CD1c-positive myeloid dendritic cell (primary cell): ENCODE measurements at regions not wholly inside any gene's neighbourhood (a gene's known extent, or its start where the extent isn't known, plus 50 kb on each side); places are given as distances from the start of the nearest gene placed in this dataset.
"Not testable (repeated sequence)": the region's sequence is repeated elsewhere in the genome, so short reads cannot be mapped to it uniquely, and the experiment has no call there.

Source experiments
- DNase-seq: peaks from one replicate; pipeline ENCODE4 v3.0.0-alpha.2; 2016; ENCODE audit errors: extremely low spot score

DNA sequence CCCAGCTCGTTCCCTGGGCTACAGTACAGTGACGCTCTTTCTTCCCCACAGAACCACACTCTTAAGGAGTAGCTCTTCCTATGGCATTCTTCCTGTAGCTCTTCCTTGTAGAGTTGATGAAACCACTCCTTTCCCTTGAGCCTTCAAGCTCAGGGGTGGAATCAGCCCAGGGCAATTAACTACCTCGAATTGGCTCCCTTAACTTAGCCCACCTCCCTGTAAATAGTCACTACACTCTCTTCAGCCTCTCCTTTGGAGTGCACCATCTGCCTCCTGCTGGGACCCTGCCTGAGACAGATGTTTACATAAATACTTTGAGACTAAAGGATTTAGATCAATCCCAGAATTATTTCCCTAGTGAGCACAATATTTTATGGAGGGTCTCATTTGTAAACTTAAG lies 537.8 kb upstream of the AUTS2 start:
- no peak for DNase-seq

DNA sequence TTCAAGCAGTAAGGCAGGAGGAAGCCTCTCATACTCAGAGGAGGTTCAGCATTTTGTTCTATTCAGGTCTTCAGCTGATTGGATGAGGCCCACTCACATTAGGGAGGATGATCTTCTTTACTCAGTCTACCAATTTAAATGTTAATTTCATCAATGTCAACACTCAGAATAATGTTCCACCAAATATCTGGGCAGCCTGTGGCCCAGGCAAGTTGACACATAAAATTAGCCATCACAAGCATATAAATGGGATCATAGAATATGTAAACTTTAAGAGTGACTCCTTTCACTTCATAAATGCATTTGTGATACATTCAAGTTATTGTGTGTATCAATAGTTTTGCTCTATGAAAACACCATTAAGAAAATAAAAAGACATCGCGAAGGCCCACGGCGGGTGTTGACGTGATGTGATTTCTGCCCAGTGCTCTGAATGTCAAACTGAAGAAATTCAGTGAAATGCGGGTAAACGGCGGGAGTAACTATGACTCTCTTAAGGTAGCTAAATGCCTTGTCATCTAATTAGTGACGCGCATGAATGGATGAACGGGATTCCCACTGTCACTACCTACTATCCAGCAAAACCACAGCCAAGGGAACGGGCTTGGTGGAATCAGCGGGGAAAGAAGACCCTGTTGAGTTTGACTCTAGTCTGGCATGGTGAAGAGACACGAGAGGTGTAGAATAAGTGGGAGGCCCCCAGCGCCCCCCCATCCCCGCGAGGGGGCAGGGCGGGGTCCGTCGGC lies 536.1 kb upstream of the AUTS2 start:
- no peak for DNase-seq

DNA sequence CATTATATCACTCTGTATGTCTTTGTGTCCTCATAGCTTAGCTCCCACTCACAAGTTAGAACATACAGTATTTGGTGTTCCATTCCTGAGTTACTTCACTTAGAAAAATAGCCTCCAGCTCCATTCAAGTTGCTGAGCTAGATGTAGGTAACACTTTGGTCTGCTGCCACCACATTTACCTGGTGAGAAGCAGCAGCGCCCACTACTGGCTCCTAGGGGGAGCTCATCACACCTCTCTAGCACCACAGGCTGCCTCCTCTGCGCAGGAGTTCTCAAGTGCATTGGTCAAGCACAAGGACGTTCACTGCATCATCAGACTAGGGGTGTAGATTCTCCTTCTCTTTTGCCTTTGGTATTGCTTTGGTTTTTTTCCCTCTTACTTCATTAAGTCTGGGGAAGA lies 530.9 kb upstream of the AUTS2 start:
- DNase-seq, result no peak

DNA sequence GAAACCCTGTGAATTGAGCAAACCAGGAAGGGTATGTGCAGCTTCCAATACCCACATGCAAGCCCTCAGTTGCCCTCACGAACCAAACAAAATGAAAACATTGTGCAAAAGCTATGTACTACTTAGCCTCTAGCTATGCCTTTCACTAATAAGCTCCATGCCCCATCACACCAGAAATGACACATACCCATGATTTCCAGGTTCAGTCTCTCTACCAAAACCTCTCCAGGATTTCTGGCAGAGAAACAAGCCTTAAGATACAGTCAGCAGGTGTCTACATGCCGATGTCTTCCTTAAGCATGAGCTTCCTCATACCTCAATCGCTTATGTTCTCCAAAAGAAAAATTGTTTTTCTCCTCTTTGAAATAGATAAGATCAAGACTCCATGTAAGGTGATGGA lies 527.8 kb upstream of the AUTS2 start:
- DNase-seq, result no peak

DNA sequence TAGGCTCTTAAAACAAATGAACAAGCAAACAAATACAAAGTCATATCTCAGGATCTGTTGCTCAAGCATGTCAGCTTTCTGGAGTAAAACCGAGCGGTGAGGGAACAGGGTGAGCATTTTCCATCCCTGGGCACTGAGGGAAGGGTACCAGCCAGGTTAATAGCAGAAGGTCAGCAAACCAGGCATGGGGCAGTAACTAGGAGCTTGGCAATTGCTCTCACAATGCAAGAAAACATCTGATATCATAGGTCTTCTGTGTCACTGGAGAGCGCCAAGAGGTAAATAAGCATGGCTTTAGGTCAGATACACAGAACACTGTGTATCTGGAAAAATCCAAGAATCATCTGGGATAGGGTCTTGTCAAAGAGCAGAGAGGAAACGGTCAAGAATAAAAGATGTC lies 521.7 kb upstream of the AUTS2 start:
- no peak for DNase-seq

DNA sequence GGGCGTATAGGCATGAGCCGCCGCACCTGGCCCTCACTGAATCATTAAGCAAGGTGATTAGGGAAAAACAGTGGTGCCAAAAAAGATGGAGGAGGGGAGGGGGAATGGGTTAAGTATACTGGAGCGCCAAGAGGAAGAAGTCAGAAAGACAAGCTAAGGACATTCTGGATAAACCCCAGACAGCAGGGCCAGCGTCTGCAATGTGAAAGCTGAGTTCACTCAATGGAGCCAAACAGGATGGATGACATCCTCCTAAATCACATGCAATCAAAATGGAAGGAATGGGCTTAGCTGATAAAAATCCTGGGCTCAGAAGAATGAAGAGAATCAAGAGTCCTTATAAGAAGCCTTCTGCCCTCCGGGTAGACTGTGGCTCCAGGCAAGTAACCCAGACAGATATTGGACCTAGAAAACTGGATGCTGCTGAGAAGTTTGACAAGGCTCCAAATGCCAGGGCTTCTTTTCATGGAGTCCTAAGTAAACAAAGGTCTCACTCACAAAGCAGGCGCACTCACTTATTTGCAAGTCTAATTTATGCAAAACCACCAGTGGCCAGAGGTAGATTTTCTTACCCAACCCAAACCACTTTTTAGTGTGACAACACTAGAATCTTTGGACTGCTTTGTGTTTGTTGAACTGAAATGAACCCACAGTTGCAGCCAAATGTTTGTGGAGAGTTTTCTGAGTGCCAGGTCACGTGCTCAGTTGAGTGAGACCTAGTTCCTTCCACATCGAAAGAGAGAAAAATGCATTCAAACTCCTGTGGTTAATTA lies 519.1 kb upstream of the AUTS2 start:
- DNase-seq, result no peak

DNA sequence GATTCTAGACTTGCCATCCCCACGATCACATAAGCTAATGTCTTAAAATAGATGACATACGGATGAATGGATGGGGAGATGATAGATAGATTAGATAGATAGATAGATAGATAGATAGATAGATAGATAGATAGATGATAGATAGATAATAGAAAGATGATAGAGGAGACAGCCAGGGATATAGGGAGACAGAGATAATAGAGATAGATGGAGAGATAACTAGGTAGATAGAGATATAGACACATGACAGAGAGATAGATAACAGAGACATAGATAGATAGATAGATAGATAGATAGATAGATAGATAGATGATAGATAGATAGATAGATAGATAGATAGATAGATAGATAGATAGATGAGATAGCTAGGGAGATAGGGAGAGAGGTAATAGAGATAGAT lies 511.0 kb upstream of the AUTS2 start:
- not testable (repeated sequence) for DNase-seq

DNA sequence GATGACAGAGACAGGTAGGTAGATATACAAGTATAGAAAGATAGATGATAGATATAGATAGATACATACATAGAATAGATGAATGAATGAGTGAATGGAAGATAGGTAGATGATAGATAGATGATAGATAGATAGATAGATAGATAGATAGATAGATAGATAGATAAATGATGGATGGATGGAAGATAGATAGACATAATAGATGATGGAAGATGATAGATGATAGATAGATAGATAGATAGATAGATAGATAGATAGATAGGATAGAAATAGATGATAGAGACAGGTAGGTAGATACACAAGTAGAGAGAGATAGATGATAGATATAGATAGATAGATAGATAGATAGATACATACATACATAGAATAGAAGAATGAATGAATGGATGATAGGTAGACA lies 510.1 kb upstream of the AUTS2 start:
- no peak for DNase-seq

DNA sequence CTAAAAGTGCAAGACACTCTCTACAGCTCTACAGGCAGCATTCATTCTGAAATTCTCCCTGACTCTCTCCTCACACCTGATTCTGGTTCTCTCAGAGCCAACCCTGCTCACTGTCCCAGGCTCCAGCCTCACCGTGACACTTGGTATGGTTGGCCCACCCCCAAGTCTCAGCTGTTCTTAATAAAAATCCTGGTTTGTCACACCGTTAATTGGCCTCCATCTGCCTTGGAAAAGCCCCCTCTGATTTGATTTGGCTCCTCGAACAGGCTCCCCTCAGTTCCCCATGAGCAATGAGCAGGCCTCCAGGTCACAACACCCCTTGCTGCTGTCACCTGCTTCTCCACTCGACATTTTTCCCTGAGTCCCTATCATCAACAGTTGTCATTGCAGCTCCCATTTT lies 507.3 kb upstream of the AUTS2 start:
- DNase-seq, result no peak

DNA sequence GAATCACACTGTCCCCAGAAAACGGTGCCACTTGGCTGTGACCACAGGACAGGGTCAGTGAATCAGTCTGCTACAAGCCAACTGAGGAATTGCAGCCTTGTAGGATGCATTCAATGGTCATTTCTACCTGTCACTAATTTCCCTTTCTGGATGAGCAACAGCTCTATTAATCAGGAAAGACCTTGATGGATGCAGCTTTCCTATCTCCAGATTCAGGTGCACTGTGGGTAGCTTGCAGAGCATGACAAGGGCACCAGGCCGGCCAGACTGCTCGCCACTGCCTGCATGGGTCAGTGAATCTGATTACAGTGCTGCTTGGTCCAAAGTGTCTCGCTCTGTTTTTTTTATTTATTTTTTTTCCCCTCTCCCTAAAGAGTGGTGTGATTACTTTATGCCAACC lies 506.8 kb upstream of the AUTS2 start:
- DNase-seq, result no peak

DNA sequence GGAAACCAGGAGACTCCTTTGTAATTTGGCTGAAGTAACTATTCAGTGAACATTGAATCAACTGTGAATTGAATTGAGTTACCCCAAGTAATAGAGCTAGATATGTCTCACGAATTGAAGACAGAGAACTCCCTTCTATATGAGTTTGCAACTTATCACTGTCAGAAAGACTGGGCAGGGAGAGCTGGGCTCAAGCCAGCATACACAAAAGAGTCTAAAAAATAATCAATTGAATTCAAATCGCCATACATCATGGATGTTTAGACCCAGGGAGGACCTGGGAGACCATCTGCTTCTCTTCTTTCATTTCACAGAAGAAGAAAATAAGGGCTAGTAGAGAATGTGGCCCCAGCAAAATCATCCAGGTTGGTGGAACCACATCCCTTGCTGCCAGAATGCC lies 503.1 kb upstream of the AUTS2 start:
- DNase-seq, result no peak

DNA sequence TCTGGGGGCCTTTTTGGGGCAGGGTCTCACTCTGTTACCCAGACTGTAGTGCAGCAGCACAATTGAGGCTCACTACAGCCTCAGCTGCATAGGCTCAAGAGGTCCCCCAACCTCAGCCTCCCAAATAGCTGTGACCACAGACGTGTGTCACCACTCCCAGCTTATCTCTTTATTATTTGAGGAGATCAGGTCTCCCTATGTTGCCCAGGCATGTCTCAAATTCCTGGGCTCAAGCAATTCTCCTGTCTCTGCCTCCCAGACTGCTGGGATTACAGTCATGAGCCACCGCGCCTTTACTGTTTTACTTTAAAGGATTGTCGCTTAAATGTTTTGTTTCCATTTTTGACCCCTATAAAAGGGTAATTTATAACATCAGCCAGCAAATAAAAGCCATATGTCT lies 502.6 kb upstream of the AUTS2 start:
- DNase-seq, result no peak

DNA sequence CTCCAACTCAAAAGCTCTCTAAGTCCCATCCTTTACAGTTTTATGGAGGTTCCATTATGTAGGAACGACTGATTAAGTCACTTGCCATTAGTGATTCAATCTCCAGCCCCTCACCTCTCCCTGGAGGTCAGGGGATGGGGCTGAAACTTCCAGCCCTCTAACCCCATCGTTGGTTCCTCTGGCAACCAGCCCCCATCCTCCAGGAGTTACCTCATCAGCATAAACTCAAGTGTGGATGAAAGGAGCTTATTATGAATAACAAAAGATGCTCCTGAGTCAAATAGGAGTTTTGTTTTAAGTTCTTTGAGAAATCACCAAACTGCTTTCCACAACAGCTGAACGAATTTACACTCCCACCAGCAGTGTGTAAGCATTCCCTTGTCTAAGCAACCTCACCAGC lies 494.3 kb upstream of the AUTS2 start:
- no peak for DNase-seq

DNA sequence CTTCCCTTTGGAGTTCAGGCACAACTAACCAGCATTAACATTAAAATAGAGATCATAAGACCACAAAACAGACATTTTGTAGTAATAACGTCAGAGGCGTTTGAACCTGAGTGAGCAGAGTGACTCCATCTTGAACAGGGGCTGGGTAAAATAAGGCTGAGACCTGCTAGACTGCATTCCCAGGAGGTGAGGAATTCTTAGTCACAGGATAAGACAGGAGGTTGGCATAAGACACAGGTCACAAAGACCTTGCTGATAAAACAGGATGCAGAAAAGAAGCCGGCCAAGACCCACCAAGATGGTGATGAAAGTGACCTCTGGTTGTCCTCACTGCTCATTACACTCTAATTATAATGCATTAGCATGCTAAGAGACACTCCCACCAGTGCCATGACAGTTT lies 493.2 kb upstream of the AUTS2 start:
- DNase-seq, result no peak

DNA sequence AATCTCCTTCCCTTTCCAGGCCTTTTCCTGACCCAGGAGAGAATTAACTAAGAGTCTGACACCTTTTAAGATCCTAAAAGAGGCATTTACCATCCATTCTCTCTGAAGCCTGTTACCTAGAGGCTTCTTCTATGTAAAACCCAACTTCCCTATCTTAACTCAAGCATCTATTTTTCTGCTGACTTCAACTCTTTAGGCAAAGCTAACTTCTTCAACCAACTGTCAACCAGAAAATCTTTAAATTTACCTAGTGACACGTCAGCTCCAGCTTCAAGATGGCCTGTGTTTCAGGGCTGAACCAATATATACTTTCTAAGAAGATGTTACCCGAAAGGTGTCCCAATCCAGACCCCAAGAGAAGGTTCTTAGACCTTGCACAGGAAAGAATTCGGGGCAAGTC lies 492.3 kb upstream of the AUTS2 start:
- DNase-seq, result no peak

DNA sequence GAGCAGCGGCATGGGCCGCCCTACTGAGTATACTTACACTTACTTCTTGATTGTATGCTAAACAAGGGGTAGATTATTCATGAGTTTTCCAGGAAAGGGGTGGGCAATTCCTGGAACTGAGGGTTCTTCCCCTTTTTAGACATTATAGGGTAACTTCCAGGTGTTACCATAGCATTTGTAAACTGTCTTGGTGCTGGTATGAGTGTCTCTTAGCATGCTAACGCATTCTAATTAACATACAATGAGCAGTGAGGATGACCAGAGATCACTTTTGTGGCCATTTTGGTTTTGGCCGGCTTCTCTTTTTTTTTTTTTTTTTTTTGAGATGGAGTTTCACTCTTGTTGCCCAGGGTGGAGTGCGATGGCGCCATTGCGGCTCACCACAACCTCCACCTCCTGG lies 491.8 kb upstream of the AUTS2 start:
- DNase-seq, result not testable (repeated sequence)

DNA sequence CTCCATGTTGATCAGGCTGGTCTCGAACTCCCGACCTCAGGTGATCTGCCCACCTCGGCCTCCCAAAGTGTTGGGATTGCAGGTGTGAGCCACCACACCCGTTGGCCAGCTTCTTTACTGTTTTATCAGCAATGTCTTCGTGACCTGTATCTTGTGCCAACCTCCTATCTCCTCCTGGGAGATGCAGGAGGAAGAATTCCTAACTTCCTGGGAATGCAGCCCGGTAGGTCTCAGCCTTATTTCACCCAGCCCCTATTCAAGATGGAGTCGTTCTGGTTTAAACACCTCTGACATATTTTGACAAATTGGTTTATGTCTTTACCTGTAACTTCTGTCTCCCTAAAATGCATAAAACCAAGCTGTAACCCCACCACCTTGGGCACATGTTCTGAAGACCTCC lies 491.3 kb upstream of the AUTS2 start:
- not testable (repeated sequence) for DNase-seq

DNA sequence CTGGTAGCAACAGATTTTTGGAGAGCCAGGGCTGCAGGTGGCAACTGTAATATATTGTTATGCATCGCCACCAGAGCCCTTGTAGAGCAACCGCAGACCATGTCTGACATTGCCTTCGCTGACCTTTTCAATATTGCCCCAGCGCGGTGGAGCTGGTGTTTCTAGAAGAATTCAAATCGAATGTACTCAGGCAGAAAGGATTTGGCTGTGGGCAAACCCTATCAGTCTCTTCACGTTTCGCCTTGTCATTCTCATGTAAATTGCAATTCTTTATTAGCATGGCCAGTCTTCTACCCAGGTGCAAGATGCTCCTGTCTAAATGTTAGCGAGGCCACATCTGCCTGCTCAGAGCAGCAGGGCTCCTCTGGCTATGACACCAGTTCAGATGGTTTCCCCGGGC lies 490.2 kb upstream of the AUTS2 start:
- no peak for DNase-seq

DNA sequence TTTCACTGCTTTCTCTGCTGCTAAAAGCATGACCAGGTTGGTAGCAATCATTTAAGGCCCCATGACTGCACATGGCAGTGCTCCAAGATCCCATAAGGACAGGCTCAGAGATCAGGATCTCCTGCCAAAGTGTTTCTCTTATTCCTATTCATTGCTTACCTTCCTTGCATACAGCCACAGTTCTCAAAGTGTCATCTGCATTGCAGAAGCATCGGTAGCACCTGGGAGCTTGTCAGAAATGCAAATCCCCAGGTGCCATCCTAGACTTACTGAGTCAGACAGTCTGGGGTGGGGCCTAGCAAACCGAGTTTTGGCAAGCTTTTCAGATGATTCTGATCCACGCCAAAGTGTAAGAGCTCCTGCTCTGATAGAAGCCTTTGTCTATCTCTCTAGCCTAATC lies 489.0 kb upstream of the AUTS2 start:
- DNase-seq, result no peak

DNA sequence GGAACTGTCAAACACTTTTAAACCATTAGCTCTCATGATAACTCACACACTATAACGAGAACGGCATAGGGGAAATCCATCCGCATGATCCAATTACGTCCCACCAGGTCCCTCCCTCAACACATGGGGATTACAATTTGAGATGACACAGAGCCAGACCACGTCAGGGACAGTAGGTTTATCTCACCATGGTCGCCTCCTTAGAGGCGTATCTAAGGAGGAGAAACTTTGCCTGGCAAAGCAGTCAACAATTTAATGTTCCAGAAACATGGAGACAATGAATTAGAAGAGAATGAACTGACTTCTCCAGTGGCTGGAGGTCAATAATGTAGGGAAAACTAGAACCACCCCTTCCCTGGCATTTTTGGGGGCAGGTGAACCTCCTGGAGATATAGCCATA lies 488.4 kb upstream of the AUTS2 start:
- DNase-seq, result no peak

DNA sequence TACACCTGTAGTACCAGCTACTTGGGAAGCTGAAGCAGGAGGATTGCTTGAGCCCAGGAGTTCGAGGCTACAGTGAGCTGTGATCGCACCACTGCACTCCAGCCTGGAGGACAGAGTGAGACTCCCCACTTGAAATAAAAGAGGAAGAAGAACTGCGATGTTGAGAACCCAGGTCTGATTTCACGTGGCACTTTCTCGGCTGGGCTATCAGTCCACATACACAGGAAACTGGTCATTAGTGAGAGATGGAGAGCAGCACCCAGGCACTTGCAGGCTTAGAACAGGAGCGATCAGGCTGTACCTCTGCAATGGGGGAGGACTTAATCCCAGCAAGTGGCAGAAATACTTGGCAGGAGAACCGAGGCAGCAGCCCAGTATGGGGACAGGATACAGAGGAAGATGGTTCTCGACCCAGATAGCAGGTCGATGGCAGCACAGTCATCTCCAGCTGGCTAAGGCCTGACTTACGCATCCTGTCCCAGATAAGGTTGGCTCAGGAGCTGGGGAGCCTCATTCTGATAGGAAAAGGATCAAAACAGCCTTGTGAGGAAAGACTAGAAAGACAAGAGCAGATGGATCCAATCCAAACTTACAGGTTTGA lies 487.7 kb upstream of the AUTS2 start:
- no peak for DNase-seq

DNA sequence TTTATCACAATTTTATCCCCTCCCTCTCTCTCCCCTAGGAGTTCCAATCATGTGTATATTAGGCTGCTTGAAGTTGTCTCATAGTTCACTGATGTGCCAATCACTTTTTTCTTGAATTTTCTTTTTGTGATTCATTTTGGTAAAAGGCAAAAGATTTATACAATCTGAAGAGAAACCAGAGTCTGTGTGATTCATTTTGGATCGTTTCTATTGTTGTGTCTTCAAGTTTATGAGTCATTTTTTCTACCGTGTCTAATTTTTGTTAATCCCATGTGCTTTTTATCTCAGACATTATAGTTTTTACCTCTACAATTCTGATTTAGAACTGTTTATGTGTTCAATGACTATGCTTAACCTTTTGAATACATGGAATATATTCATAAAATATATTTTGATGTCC lies 483.9 kb upstream of the AUTS2 start:
- DNase-seq, result no peak

DNA sequence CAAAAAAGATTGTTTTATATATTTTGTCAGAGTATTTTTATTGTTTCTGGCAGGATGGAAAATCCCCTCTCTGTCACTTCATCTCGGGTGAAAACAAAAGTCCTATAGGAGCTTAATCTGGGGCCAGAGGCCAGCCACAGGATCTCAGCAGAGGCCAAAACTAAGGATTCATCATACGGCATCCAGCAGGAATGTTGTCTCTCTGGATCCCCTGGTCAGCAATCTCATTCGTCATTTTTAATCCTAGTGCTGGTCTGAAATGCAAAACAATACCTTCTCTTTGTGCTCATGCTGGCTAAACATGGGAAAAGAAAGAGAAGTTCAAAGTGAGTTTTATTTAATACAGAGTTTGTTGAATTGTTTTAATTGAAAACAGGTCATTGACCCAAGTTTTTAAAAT lies 482.5 kb upstream of the AUTS2 start:
- no peak for DNase-seq
